ENCODE measurements at regions not wholly inside any gene's neighbourhood (a gene's known extent, or its start where the extent isn't known, plus 50 kb on each side); places are given as distances from the start of the nearest gene placed in this dataset.

- no peak for DNase-seq
Observed at GRCh38 chr20:24066076-24066700, 77.6 kb upstream of the GGTLC1 start.

- DNase-seq: no peak
Observed at GRCh38 chr20:24064915-24065314, 76.3 kb upstream of the GGTLC1 start.

GRCh38 chr20:24064092-24064491 lies 75.5 kb upstream of the GGTLC1 start:
- no peak for DNase-seq

- no peak for DNase-seq
Observed at GRCh38 chr20:24063100-24063499, 74.5 kb upstream of the GGTLC1 start.

GRCh38 chr20:24060851-24061590 lies 72.4 kb upstream of the GGTLC1 start:
- DNase-seq: no peak

GRCh38 chr20:24059174-24059573 lies 70.6 kb upstream of the GGTLC1 start:
- DNase-seq: no peak

GRCh38 chr20:24056491-24056890 lies 67.9 kb upstream of the GGTLC1 start:
- no peak for DNase-seq

- DNase-seq: no peak
Observed at GRCh38 chr20:24052599-24053275, 64.2 kb upstream of the GGTLC1 start.

- no peak for DNase-seq
Observed at GRCh38 chr20:24051160-24051559, 62.6 kb upstream of the GGTLC1 start.

GRCh38 chr20:24050119-24050518 lies 61.5 kb upstream of the GGTLC1 start:
- no peak for DNase-seq

GRCh38 chr20:24049081-24049480 lies 60.5 kb upstream of the GGTLC1 start:
- DNase-seq: no peak

GRCh38 chr20:24048024-24048611 lies 59.5 kb upstream of the GGTLC1 start:
- DNase-seq: no peak

GRCh38 chr20:24046888-24047287 lies 58.3 kb upstream of the GGTLC1 start:
- no peak for DNase-seq

- no peak for DNase-seq
Observed at GRCh38 chr20:24045621-24046318, 57.2 kb upstream of the GGTLC1 start.

GRCh38 chr20:24043294-24043693 lies 54.7 kb upstream of the GGTLC1 start:
- no peak for DNase-seq

- no peak for DNase-seq
Observed at GRCh38 chr20:24042646-24043045, 54.1 kb upstream of the GGTLC1 start.

GRCh38 chr20:24040896-24041459 lies 52.4 kb upstream of the GGTLC1 start:
- DNase-seq: no peak

GRCh38 chr20:24039196-24039595 lies 50.6 kb upstream of the GGTLC1 start:
- no peak for DNase-seq

Measured in nucleus accumbens (tissue), 56 donors.